Activated CD8-positive, alpha-beta T cell treated with anti-CD3 and anti-CD28 coated beads for 36 hours (primary cell): ENCODE measurements at regions not wholly inside any gene's neighbourhood (a gene's known extent, or its start where the extent isn't known, plus 50 kb on each side); places are given as distances from the start of the nearest gene placed in this dataset.

ENCODE experiments used
- ATAC-seq: fragments of 200-7000 bp; cut with Tn5 transposase; one replicate; pipeline ENCODE4 v1.10.0; 2021; ENCODE audit warnings: mild to moderate bottlenecking, moderate library complexity
- CTCF ChIA-PET: fragments of 350-600 bp; sonication (Branson Sonifier 250); formaldehyde crosslinking; loops from one replicate; lab custom pipeline; 2021; ENCODE audit warnings: antibody characterized with exemption; lab: Charles Lee
- POLR2A ChIA-PET: fragments of 350-600 bp; sonication (Branson Sonifier 250); formaldehyde crosslinking; loops from one replicate; lab custom pipeline; 2021; ENCODE audit warnings: antibody characterized with exemption; lab: Charles Lee
- DNase-seq: peaks from one replicate; pipeline ENCODE4 v3.0.0-alpha.2; 2020
- H3K27ac Mint-ChIP-seq: one replicate; pipeline ENCODE4 v1.8.0; 2021; ENCODE audit warnings: mild to moderate bottlenecking, mixed read lengths
- H3K27me3 Mint-ChIP-seq: one replicate; pipeline ENCODE4 v1.8.0; 2021; ENCODE audit warnings: mixed read lengths
- H3K36me3 Mint-ChIP-seq: one replicate; pipeline ENCODE4 v1.8.0; 2021; ENCODE audit warnings: low read depth, mixed read lengths
- H3K4me1 Mint-ChIP-seq: one replicate; pipeline ENCODE4 v1.8.0; 2021; ENCODE audit warnings: low read depth, mixed read lengths
- H3K4me3 Mint-ChIP-seq: one replicate; pipeline ENCODE4 v1.8.0; 2021; ENCODE audit warnings: mild to moderate bottlenecking, moderate library complexity, mixed read lengths
- H3K9me3 Mint-ChIP-seq: one replicate; pipeline ENCODE4 v1.8.0; 2021; ENCODE audit warnings: mixed read lengths
- CTCF ChIP-seq: fragments of 200-600 bp; IDR thresholded peaks from one replicate; pipeline ENCODE4 v1.8.0; 2022; ENCODE audit warnings: antibody characterized with exemption, mild to moderate bottlenecking
- intact Hi-C: fragments of 100-400 bp; cut with micrococcal nuclease; formaldehyde crosslinking; loops from one replicate; pipeline ENCODE4 v1.10.0; 2022

DNA sequence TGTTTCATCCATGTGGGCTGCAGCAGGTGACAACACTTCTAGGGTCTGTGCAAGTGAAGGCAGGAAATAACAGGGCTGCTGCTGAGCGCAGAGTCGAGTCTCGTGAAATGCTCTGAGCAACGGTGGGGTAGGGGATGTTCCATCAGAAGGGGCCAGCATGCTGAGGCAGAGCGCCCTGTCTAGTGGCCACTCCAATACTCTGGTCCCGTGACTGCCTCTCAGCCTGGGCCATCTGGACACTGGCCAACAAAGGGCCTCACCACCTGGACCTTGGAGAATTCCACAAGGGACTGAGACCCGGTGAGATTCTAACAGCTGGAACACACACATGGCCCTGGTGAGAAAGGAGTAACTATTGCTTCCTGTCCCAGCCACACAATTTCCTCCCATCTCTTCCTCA is 375.7 kb downstream of the SHANK2 start:
- ATAC-seq (no peak), DNase-seq (no peak)
- ChIA-PET CTCF (no interaction called here), POLR2A (no interaction called here)
- H3K36me3 Mint-ChIP-seq = no peaks in the 10 kb centered on the region
- no peak overlapping the region for H3K27ac Mint-ChIP-seq
- no peaks in the 10 kb centered on the region for H3K4me1 Mint-ChIP-seq
- H3K9me3 Mint-ChIP-seq = no peaks in the 10 kb centered on the region
- intact Hi-C loops = no loop called here
- no peak for TF ChIP-seq CTCF
- no peak overlapping the region for H3K4me3 Mint-ChIP-seq
- H3K27me3 Mint-ChIP-seq = peaks cover 4% of the 10 kb centered on the region

GRCh38 chr11:70877151-70877550 is 375.2 kb downstream of the SHANK2 start:
- ATAC-seq (no peak), DNase-seq (no peak)
- no peak for TF ChIP-seq CTCF
- no peaks in the 10 kb centered on the region for H3K4me1 Mint-ChIP-seq
- no peaks in the 10 kb centered on the region for H3K36me3 Mint-ChIP-seq
- no peak overlapping the region for H3K4me3 Mint-ChIP-seq
- ChIA-PET POLR2A (no interaction called here), CTCF (no interaction called here)
- H3K27me3 Mint-ChIP-seq = peaks cover 4% of the 10 kb centered on the region
- no peaks in the 10 kb centered on the region for H3K9me3 Mint-ChIP-seq
- intact Hi-C loops = no loop called here
- H3K27ac Mint-ChIP-seq = no peak overlapping the region

DNA sequence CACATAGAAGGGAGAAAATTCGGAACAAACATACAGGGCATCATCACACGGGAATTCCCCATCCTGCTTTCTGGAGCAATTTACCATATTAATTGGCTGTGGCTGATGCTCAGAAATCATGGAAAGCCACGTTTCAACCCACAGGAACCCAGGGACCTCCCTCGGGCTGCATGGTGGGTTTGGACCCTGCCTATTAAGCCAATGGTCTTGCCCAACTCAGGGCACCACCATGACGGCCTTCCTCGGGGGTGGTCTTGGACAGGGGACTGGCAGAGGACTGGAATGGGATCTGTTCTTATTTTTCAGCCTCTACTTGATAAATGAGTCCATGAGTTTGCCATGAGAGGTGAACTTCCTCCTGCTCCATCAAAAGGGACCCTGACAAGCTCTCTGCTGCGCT is 374.0 kb downstream of the SHANK2 start:
- DNase-seq (no peak), ATAC-seq (no peak)
- Mint-ChIP-seq H3K4me1 (no peaks in the 10 kb centered on the region), H3K36me3 (no peaks in the 10 kb centered on the region), H3K27ac (no peak overlapping the region), H3K4me3 (no peak overlapping the region), H3K9me3 (no peaks in the 10 kb centered on the region), H3K27me3 (peaks cover 2% of the 10 kb centered on the region)
- intact Hi-C loops = no loop called here
- ChIA-PET POLR2A (no interaction called here), CTCF (no interaction called here)
- TF ChIP-seq CTCF = no peak

GRCh38 chr11:70879601-70880285 is 372.6 kb downstream of the SHANK2 start:
- H3K4me1 Mint-ChIP-seq = no peaks in the 10 kb centered on the region
- no peak for ATAC-seq
- CTCF ChIA-PET = no interaction called here

DNA sequence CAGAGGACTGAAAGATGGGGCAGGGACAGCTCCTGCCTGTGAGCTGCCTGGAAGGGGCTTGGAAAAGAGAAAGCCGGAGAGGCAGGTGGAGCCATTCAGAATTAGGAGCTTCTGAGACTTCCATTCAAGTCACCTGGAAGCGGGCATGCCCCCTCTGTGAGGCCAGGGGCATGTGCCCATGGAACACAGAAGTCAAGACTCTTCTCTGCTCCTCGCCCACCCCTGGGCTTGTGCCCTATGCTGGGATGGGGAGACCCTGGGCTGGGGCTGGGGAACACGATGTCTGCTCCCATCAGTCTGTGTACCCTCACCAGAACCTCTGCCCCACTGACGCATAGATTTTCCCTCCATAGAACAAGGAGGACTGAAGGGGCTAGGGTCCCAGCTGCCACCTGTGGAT is 372.0 kb downstream of the SHANK2 start:
- ChIA-PET POLR2A (no interaction called here), CTCF (no interaction called here)
- no peak for ATAC-seq
- Mint-ChIP-seq H3K27me3 (peaks cover 2% of the 10 kb centered on the region), H3K4me1 (no peaks in the 10 kb centered on the region), H3K9me3 (no peaks in the 10 kb centered on the region), H3K4me3 (no peak overlapping the region), H3K36me3 (no peaks in the 10 kb centered on the region), H3K27ac (no peak overlapping the region)
- TF ChIP-seq CTCF = no peak
- intact Hi-C loops = no loop called here
- DNase-seq = no peak

More at GRCh38 chr11:70879601-70880285, 372.6 kb downstream of the SHANK2 start:
- no peak for TF ChIP-seq CTCF
- no peak for DNase-seq
- no peak overlapping the region for H3K27ac Mint-ChIP-seq
- no peak overlapping the region for H3K4me3 Mint-ChIP-seq
- intact Hi-C loops = no loop called here
- no peaks in the 10 kb centered on the region for H3K36me3 Mint-ChIP-seq
- H3K27me3 Mint-ChIP-seq = no peaks in the 10 kb centered on the region
- POLR2A ChIA-PET = no interaction called here
- H3K9me3 Mint-ChIP-seq = no peaks in the 10 kb centered on the region
